ENCODE measurements at regions not wholly inside any gene's neighbourhood (a gene's known extent, or its start where the extent isn't known, plus 50 kb on each side); places are given as distances from the start of the nearest gene placed in this dataset.
"Not testable (repeated sequence)": the region's sequence is repeated elsewhere in the genome, so short reads cannot be mapped to it uniquely, and the experiment has no call there.

- DNase-seq (ENCODE audit: low read depth in 2 of 2), result not testable (repeated sequence)
Observed at GRCh38 chr4:8976466-8977128, 105.0 kb upstream of the HMX1 start.

DNA sequence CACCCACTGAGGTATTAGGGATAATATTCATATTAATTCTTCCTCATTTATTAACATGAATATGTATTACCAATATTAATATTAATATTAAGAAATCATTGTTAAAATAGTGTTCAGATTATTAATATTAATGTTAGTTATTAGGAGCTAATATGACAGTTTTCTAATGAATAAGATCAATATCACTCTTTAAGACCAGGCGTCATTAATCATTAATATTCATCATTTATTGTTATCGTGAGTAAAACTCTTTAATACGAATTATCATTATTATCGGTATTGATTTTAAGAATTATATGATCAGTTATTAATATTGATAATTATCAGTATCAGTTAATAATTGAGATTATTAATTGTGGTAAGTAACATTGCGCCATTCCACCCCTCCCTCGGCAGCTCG lies 101.0 kb upstream of the HMX1 start:
- DNase-seq (ENCODE audit: low read depth in 2 of 2), result not testable (repeated sequence)

DNA sequence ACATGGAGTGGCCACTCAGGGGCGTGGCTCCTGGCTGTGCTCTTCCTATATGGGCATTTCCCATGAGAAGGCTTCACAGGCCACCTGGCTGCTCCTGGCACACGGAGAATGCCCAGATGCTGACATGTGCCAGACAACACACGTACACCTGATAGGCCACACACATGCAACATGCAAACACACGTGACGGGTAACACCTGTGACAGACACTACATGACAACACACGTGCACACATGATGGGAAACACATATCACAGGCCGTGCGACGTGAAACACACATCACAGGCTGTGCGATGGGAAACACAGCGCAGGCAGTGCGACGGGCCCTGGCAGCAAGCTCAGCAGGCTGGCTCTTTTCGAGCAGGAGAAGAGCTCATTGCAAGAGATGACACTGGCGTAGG lies 94.3 kb upstream of the HMX1 start:
- not testable (repeated sequence) for DNase-seq (ENCODE audit: low read depth in 2 of 2)

- DNase-seq (ENCODE audit: low read depth in 2 of 2), result not testable (repeated sequence)
Observed at GRCh38 chr4:8964201-8964788, 92.7 kb upstream of the HMX1 start.

GRCh38 chr4:8963533-8963932 lies 91.9 kb upstream of the HMX1 start:
- DNase-seq (ENCODE audit: low read depth in 2 of 2), result not testable (repeated sequence)

DNA sequence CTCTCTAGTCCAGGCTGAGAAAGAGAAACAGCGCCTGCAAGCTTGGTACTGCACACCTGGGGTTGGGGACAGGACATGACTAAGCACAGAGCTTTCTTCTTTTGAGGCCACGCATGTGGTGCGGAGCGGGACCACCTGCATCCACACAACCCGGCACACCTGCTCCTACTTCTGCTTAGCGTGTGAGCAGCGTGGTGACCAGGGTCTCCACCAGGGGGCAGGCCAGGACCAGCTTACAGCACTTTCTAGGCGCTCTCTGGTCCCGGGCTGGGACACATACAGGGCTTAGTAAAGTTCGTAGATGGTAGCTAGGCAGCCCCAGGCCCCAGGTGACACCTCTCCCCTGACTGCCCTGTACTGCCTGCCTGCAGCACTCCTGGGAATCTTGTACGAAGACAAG lies 89.7 kb upstream of the HMX1 start:
- DNase-seq (ENCODE audit: low read depth in 2 of 2), result not testable (repeated sequence)

DNA sequence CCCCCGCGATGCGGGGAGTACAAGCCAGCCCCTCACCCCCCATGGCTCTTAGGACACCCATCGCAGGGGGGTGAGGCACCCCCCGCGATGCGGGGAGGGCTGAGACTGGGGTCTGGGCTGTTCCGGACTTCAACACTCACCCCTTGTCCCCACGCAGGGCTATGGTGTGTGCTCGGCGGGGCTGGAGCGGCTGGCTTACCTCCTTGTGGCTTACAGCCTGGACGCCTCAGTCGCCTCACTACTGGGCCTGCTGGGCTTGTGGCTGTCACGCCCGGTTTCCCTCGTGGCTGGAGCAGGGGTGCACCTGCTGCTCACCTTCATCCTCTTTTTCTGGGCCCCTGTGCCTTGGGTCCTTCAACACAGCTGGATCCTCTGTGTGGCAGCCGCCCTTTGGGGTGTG lies 87.8 kb upstream of the HMX1 start:
- not testable (repeated sequence) for DNase-seq (ENCODE audit: low read depth in 2 of 2)

GRCh38 chr4:8954001-8954400 lies 82.4 kb upstream of the HMX1 start:
- DNase-seq (ENCODE audit: low read depth in 2 of 2), result not testable (repeated sequence)

- DNase-seq (ENCODE audit: low read depth in 2 of 2), result not testable (repeated sequence)
Observed at GRCh38 chr4:8952791-8953190, 81.2 kb upstream of the HMX1 start.

GRCh38 chr4:8952109-8952508 lies 80.5 kb upstream of the HMX1 start:
- not testable (repeated sequence) for DNase-seq (ENCODE audit: low read depth in 2 of 2)

DNA sequence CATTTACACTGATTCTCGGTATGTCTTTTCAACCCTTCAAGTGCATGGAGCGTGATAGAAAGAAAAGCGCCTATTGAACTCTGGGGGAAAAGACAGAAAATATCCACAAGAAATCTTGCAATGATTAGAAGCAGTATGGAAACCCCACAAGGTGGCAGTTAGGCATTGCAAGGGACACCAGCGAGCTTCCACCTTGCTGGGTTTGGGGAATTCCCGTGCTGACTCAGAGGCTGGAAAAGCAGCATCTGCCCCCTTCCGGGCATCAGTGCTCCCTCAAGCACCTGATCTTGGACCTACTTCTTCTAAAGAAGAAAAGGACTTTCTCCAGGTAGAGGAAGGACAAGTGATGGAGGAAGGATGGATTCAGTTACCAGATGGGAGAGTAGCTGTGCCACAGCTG lies 73.9 kb upstream of the HMX1 start:
- not testable (repeated sequence) for DNase-seq (ENCODE audit: low read depth in 2 of 2)

GRCh38 chr4:8943367-8943766 lies 71.7 kb upstream of the HMX1 start:
- not testable (repeated sequence) for DNase-seq (ENCODE audit: low read depth in 2 of 2)

GRCh38 chr4:8942088-8942487 lies 70.4 kb upstream of the HMX1 start:
- DNase-seq (ENCODE audit: low read depth in 2 of 2), result not testable (repeated sequence)

GRCh38 chr4:8941492-8941805 lies 69.8 kb upstream of the HMX1 start:
- DNase-seq (ENCODE audit: low read depth in 2 of 2), result not testable (repeated sequence)

DNA sequence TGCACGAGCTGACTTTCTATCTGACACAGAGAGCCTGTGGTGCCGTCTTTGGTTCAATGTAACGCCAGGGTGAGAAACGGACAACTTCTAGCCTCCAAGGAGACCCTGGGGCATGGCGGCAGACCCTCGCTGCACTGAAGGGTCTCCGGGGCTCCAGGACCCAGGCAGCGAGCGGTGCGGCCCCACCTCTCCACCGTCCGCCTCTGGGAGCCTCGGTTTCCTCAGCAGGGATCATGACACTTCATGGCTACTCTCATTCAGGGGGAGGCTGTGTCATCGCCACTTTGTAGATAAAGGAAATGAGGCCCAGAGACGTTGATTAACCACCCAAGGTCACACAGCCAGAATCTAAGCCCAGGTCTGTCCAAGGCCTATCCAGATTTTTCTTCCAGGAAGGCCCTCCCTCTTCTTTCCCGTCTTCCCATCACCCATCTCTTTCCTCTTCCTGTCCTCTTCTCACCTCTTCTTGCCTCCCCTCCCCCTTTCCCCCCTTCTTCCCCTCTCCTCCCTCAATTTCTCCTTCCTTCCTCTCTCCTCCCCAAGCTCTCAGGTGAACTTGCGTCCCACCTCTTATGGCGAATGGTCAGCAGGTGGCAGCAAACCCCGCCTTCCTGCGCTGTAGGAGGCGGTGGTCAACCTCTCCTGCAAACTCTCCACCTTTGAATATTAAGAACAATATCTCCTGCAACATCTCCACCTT lies 69.3 kb upstream of the HMX1 start:
- DNase-seq (ENCODE audit: low read depth in 2 of 2), result no peak

DNA sequence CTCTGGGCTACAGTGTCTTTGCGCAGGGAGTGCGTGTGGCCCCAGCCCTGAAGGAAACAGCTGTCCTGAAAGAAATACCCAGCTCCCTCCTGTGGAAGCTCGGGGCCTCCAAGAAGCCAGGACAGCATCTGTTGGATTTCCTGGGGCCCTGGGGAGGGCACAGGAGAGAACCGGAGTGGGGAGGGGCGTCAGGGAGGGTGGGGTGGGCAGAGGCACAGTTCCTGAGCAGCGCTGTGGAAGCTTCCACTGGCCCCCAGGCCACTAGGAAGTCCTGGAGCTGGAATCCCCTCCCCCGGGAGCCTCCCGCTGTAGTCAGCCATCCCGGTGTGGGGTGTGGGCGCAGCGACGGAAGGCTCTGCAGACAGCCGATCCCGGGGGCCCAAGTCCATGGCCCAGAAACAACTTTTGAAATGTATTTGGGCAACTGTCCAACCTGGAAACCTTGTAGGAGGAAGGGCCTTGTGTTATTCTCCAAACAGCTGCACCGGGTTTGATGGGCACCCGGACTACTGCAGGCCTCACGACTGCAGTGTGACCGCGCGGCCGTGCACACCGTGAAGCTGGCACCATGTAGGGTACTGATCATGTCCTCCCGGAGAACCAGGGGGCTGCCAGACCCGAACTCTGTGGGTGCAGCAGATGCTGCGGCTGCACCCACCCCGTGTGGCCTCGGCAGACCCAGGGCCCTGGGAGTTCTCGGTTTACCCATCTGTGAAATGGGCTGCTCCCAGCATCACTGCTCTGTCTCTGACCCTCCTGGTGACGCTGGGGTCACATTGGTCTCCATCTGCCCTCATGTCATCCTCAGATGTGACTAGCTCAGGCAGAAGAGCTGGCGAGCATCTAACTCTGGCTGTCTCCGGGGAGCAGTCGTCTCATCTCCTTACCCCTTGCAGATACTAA lies 68.5 kb upstream of the HMX1 start:
- no peak for DNase-seq (ENCODE audit: low read depth in 2 of 2)

- DNase-seq (ENCODE audit: low read depth in 2 of 2), result no peak
Observed at GRCh38 chr4:8939160-8939839, 67.7 kb upstream of the HMX1 start.

- no peak for DNase-seq (ENCODE audit: low read depth in 2 of 2)
Observed at GRCh38 chr4:8938623-8939022, 67.0 kb upstream of the HMX1 start.

DNA sequence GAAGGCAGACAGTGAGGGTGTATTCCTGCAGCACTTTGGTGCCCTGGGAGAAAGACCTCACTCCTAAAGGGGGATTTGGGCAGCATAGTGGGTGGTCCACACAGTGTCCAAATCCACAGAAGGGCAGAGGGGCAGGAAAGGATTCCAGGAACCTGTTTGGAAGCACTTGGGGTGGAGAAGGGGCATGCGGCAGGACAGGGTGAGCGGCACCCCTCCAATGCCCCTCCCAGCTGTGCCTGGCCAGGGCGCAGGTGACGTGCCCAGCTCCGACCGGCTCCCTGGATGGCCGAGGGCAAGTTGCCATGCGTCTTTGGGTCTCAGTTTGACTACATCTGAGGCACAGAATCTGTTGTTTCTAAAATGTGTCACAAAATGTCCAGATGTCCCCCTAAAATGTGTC lies 66.5 kb upstream of the HMX1 start:
- DNase-seq (ENCODE audit: low read depth in 2 of 2), result no peak

GRCh38 chr4:8932884-8933283 lies 61.2 kb upstream of the HMX1 start:
- no peak for DNase-seq (ENCODE audit: low read depth in 2 of 2)

- no peak for DNase-seq (ENCODE audit: low read depth in 2 of 2)
Observed at GRCh38 chr4:8928074-8928473, 56.4 kb upstream of the HMX1 start.

- DNase-seq (ENCODE audit: low read depth in 2 of 2), result no peak
Observed at GRCh38 chr4:8922481-8922880, 50.8 kb upstream of the HMX1 start.

All from stimulated activated CD8-positive, alpha-beta memory T cell treated with anti-CD3 and anti-CD28 coated beads, Interleukin-2, amount 100 ng/mL, for 1 hour (primary cell).